HG03159 (cell line): ENCODE measurements at regions not wholly inside any gene's neighbourhood (a gene's known extent, or its start where the extent isn't known, plus 50 kb on each side); places are given as distances from the start of the nearest gene placed in this dataset.

Experiments used
- ATAC-seq: cut with Tn5 transposase; IDR thresholded peaks from one replicate; pipeline ENCODE4 v1.9.1; 2021; ENCODE audit warnings: mild to moderate bottlenecking, moderate library complexity; ENCODE audit not compliant: unreplicated experiment

DNA sequence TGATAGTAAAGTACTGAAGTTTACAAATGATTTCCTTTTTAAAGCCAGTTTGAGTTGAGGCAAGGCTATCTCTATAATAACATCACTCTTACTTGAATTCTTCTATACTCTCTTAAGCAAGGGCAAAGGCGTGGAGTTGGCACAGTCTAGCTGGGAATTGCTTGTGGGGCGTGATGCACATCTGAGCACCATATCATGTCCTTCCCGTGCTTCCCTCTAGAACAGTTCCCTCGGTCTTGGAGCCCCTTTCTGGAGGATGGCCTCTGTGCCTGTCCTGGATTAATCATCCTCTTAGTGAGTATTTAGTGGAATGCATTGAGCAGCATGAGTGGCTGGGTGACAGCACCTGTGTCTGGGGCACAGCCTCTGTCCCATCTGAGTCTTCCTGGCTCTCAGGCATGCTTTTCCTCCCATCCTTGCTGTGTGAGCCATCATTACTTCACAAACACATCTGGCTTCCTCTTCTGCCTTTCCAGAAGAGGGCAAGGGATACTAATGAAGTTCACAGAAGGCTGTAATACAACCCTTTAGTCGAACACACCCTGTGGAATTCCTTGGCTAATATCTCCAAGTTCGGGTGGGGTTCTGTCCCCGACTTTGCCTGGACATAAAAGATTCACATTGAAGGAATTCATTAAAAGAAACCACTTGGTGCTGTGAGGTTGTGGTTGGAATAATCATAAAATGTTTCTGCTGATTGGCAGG, 188.2 kb downstream of the FNDC1 start:
- ATAC-seq: no peak

DNA sequence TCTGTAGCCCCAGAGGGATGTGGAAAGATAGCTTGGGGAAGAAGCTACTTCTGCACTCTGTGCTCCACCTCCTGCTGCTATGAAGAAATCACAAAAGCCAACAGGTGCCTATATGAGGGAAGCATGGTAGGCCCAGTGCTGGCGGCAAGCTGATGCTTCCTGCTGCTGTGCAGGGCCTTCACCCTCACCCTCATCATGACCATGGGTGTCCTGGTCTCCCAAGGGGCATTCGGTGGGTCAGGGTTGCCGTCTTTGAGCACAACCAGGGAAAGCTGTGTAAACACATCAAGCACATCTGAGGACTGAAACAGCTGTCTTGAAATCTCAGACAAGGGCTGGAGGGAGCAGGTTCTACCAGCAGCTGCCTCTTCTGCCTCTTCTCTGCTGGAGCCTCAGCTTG, 184.0 kb downstream of the FNDC1 start:
- ATAC-seq: no peak

GRCh38 chr6:159351707-159352106, 182.5 kb downstream of the FNDC1 start:
- no peak for ATAC-seq

- ATAC-seq: no peak
Measured at GRCh38 chr6:159349915-159350314, 180.7 kb downstream of the FNDC1 start.

DNA sequence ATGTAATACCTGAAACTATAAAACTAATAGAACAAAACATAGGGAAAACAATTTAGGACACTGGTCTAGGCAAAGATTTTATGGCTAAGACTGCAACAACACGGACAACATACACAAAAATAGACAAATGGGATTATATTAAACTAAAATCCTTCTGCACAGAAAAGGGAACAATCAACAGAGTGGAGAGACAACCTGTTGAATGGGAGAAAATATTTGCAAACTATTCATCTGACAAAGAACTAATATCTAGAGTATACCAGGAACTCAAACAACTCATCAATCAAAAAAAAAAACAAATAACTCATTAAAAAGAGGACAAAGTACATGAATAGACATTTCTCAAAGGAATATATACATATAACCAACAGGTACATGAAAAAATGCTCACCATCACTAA, 174.5 kb downstream of the FNDC1 start:
- no peak for ATAC-seq

DNA sequence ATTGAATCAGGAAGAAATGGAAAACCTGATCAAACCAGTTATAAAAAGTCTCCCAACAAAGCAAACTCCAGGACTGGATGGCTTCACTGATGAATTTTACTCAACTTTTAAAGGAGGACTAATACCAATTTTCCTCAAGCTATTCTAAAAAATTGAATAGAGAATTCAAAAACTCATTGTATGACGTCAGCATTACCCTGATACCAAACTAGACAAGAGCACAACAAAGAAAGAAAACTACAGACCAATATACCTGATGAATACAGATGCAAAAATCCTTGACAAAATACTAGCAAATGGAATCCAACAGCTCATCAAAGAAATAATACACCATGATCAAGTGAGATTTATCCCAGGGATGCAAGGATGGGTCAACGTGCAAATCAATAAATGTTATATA, 172.9 kb downstream of the FNDC1 start:
- ATAC-seq: no peak

- no peak for ATAC-seq
Measured at GRCh38 chr6:159334068-159334467, 164.9 kb downstream of the FNDC1 start.

DNA sequence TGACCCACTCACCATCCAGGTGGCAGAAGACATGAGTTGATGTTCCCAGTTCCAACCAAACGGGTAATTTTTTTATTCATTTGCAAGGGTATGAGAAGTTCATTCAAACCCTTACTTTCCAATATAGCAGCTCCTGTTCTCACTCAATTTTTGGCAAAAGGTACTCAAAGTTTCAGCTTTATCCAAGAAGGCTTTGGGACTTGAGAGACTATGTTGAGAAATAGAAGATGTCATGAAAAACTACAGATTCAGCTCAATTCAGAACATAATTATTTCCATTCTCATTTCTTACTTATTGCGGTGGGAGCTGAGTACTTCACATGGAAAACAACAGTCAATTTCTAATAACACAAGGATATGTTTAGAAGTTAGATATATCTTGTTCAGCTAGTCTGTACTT, 162.3 kb downstream of the FNDC1 start:
- ATAC-seq: no peak

GRCh38 chr6:159329081-159329480, 159.9 kb downstream of the FNDC1 start:
- ATAC-seq: no peak

DNA sequence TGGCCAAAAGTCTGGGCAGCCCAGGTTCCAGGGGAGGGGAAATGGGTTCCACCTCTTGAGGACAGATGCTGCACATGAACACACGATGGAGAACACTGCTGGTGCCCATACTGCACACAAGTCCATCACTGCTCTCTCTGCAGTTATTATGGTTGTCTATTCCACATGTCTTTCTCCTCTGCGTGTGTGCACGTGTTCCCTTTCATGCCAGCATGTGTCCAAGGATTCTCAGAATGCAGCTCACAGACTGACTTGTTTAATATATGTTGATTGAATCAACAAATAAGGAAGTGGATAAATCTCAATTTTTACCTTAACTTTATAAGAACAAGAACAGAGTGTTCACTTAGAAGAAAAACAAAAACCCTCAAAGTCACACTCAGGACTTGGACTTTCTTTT, 158.9 kb downstream of the FNDC1 start:
- ATAC-seq: no peak

DNA sequence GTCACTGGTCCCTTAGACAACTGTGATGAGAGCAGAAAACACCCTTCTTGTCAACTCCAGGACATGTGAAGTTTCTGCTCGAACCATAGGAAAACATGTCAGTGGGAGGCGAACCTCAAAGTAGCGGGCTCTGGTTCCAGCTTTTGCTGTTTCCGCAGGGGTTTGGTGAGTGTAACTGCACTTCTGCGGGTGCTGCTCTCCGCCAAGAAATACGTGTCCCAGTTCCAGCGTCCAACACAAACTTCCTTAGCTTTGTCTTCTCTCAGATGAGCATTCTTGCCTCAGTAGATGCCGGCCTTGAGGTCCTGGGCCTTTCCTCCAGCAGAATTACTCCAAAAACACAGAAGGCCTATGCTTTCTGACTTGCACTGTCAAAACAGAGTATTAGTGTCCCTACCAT, 156.3 kb downstream of the FNDC1 start:
- ATAC-seq: no peak

DNA sequence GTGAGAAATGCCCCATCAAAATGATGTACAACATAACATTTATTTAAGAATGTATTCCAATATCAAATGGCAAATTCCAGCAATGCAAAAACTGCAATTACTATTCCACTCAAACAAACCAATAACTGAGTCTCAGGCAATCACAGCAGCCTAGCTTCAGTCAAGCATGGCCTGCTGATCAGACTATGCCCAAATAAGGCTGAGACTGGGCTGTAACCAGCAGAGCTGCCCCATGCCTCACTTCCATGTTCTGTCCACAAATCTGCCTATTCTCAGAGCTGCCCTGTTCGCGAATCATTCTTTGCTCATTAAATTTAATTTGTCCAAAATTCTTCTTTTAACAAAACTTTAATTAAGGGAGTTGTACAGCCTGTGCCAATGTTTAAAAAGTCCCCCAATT, 155.4 kb downstream of the FNDC1 start:
- ATAC-seq: no peak
